ENCODE measurements at regions not wholly inside any gene's neighbourhood (a gene's known extent, or its start where the extent isn't known, plus 50 kb on each side); places are given as distances from the start of the nearest gene placed in this dataset.
"Not testable (repeated sequence)": the region's sequence is repeated elsewhere in the genome, so short reads cannot be mapped to it uniquely, and the experiment has no call there.

- no peak overlapping the region for H3K4me3 ChIP-seq (replicated peaks in 1 of 2; ENCODE audit: low read depth in 2 of 2, low read length in 2 of 2)
- no peak for DNase-seq (ENCODE audit: low read depth in 2 of 2)
- TF ChIP-seq, protein P1, sequence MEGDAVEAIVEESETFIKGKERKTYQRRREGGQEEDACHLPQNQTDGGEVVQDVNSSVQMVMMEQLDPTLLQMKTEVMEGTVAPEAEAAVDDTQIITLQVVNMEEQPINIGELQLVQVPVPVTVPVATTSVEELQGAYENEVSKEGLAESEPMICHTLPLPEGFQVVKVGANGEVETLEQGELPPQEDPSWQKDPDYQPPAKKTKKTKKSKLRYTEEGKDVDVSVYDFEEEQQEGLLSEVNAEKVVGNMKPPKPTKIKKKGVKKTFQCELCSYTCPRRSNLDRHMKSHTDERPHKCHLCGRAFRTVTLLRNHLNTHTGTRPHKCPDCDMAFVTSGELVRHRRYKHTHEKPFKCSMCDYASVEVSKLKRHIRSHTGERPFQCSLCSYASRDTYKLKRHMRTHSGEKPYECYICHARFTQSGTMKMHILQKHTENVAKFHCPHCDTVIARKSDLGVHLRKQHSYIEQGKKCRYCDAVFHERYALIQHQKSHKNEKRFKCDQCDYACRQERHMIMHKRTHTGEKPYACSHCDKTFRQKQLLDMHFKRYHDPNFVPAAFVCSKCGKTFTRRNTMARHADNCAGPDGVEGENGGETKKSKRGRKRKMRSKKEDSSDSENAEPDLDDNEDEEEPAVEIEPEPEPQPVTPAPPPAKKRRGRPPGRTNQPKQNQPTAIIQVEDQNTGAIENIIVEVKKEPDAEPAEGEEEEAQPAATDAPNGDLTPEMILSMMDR (IDR thresholded peaks at IDR 0.05; ENCODE audit: low read depth, low read length): no peak
Observed at GRCh38 chr2:8501061-8501720, 180.7 kb upstream of the ID2 start.

DNA sequence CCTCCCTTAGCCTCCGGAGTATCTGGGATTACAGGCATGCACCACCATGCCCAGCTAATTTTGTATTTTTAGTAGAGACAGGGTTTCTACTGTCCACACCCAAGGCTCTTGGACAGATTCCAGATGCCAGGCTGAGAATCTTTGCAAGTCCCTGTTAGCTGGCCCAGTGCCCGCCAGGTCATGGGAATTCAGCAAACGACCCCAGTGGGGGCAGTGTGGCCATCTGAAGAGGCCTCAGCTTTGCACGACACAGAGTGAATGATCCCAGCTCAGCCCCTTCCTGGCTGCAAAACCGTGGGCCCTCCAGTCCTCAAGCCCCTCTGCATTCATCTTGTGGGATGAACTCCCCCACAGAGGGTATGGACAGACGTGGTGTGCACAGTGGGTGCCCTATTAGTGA is 179.5 kb upstream of the ID2 start:
- DNase-seq (ENCODE audit: low read depth in 2 of 2): no peak
- H3K4me3 ChIP-seq (replicated peaks in 1 of 2; ENCODE audit: low read depth in 2 of 2, low read length in 2 of 2): no peak overlapping the region

GRCh38 chr2:8505311-8505920 is 176.4 kb upstream of the ID2 start:
- no peak for DNase-seq (ENCODE audit: low read depth in 2 of 2)
- no peak overlapping the region for H3K4me3 ChIP-seq (replicated peaks in 1 of 2; ENCODE audit: low read depth in 2 of 2, low read length in 2 of 2)
- TF ChIP-seq, protein P1 (IDR thresholded peaks at IDR 0.05; ENCODE audit: low read depth, low read length): no peak

More for the DNA sequence above, 179.5 kb upstream of the ID2 start:
- TF ChIP-seq, protein P1 (IDR thresholded peaks at IDR 0.05; ENCODE audit: low read depth, low read length): no peak

- H3K4me3 ChIP-seq (replicated peaks in 1 of 2; ENCODE audit: low read depth in 2 of 2, low read length in 2 of 2): no peak overlapping the region
- DNase-seq (ENCODE audit: low read depth in 2 of 2): no peak
- TF ChIP-seq, protein P1 (IDR thresholded peaks at IDR 0.05; ENCODE audit: low read depth, low read length): no peak
Observed at GRCh38 chr2:8506746-8507145, 175.1 kb upstream of the ID2 start.

- no peak for DNase-seq (ENCODE audit: low read depth in 2 of 2)
- TF ChIP-seq, protein P1 (IDR thresholded peaks at IDR 0.05; ENCODE audit: low read depth, low read length): no peak
- H3K4me3 ChIP-seq (replicated peaks in 1 of 2; ENCODE audit: low read depth in 2 of 2, low read length in 2 of 2): no peak overlapping the region
Observed at GRCh38 chr2:8508766-8509165, 173.1 kb upstream of the ID2 start.

DNA sequence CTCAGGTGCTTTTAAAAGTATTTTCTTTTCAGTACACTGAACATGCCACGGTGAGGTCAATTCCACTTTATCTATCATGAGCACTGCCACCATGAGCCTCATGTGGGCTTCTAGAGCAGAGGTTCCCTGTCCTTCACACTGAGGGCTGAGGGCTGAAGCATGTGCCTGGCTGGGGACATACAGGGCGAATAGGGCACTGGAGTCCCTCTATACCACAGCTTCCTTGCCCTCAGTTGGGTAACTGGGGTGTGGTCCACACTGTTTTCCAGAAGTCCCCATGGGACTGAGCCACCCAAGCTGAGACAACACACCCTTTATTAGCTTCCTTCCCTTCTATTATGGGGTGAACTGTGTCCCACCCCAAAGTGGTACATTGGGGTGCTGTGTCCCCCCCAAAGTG is 172.2 kb upstream of the ID2 start:
- TF ChIP-seq, protein P1 (IDR thresholded peaks at IDR 0.05; ENCODE audit: low read depth, low read length): no peak
- no peak for DNase-seq (ENCODE audit: low read depth in 2 of 2)
- no peak overlapping the region for H3K4me3 ChIP-seq (replicated peaks in 1 of 2; ENCODE audit: low read depth in 2 of 2, low read length in 2 of 2)

DNA sequence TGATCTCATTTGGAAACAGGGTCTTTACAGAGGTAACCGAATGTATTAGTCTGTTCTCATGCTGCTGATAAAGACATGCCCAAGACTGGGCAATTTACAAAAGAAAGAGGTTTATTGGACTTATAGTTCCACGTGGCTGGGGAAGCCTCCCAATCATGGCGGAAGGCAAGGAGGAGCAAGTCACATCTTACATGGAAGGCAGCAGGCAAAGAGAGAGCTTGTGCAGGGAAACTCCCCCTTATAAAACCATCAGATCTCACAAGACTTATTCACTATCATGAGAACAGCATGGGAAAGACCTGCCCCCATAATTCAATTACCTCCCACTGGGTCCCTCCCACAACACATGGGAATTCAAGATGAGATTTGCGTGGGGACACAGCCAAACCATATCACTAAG is 171.8 kb upstream of the ID2 start:
- H3K4me3 ChIP-seq (replicated peaks in 1 of 2; ENCODE audit: low read depth in 2 of 2, low read length in 2 of 2); DNase-seq (ENCODE audit: low read depth in 2 of 2): not testable (repeated sequence)
